PC-9 (cell line): ENCODE measurements at regions not wholly inside any gene's neighbourhood (a gene's known extent, or its start where the extent isn't known, plus 50 kb on each side); places are given as distances from the start of the nearest gene placed in this dataset.
A peak's percentile ranks its signal among the peaks of the same experiment; 100 is the strongest.

Experiments used
- BruUV-seq: library from RNA; stranded (reverse); fragments of 400-500 nt; replicated peaks from 2 replicates; lab custom pipeline; 2021; lab: Mats Ljungman, UMichigan
- CTCF ChIA-PET: fragments of 300-600 bp; sonication (Branson Sonifier 250); formaldehyde crosslinking; loops from one replicate; lab custom pipeline; 2022; ENCODE audit warnings: antibody characterized with exemption; lab: Charles Lee
- POLR2A ChIA-PET: fragments of 300-600 bp; sonication (Branson Sonifier 250); formaldehyde crosslinking; loops from one replicate; lab custom pipeline; 2022; ENCODE audit warnings: antibody characterized with exemption; ENCODE audit not compliant: unreplicated experiment; lab: Charles Lee
- DNase-seq, 2 experiments: peaks; one replicate each; pipeline versions ENCODE4 v3.0.0 to v3.0.0-alpha.2; 2015 to 2022; ENCODE audit warnings: mixed read lengths in 1 of 2
- H2AFZ ChIP-seq: fragments of 200-600 bp; sonication (generic); 2 replicates; pipeline ENCODE4 v1.8.1; 2017; ENCODE audit warnings: antibody characterized with exemption
- H3F3A ChIP-seq: fragments of 200-600 bp; sonication (generic); 2 replicates; pipeline ENCODE4 v1.8.1; 2017; ENCODE audit warnings: antibody characterized with exemption, mild to moderate bottlenecking, low read depth; ENCODE audit not compliant: insufficient read depth
- H3K27ac ChIP-seq: fragments of 200-600 bp; sonication (generic); 2 replicates; pipeline ENCODE4 v1.6.1; 2016; ENCODE audit warnings: mixed run types
- H3K27me3 ChIP-seq: fragments of 200-600 bp; sonication (generic); 2 replicates; pipeline ENCODE4 v1.6.1; 2016; ENCODE audit warnings: low read depth, mixed run types; ENCODE audit not compliant: insufficient read depth
- H3K36me3 ChIP-seq: fragments of 200-600 bp; sonication (generic); 2 replicates; pipeline ENCODE4 v1.6.1; 2016; ENCODE audit warnings: low read depth, mixed run types
- H3K4me1 ChIP-seq: fragments of 200-600 bp; sonication (generic); replicated peaks from 2 replicates; pipeline ENCODE4 v1.6.1; 2016; ENCODE audit warnings: mixed run types; ENCODE audit not compliant: insufficient read depth
- H3K4me2 ChIP-seq: fragments of 200-600 bp; sonication (generic); 2 replicates; pipeline ENCODE4 v1.6.1; 2017; ENCODE audit warnings: mixed run types
- H3K4me3 ChIP-seq: fragments of 200-600 bp; sonication (generic); 2 replicates; pipeline ENCODE4 v1.6.1; 2016; ENCODE audit warnings: mixed run types
- H3K79me2 ChIP-seq: fragments of 200-600 bp; sonication (generic); 2 replicates; pipeline ENCODE4 v1.6.1; 2017; ENCODE audit warnings: low read depth, mixed run types
- H3K9me2 ChIP-seq: fragments of 200-600 bp; sonication (generic); 2 replicates; pipeline ENCODE4 v1.8.1; 2017; ENCODE audit warnings: mild to moderate bottlenecking; ENCODE audit not compliant: insufficient read depth
- H3K9me3 ChIP-seq: fragments of 200-600 bp; sonication (generic); 2 replicates; pipeline ENCODE4 v1.8.1; 2016; ENCODE audit warnings: low read depth; ENCODE audit not compliant: insufficient read depth
- H4K20me1 ChIP-seq: fragments of 200-600 bp; sonication (generic); 2 replicates; pipeline ENCODE4 v1.8.1; 2017; ENCODE audit not compliant: insufficient read depth
- CTCF ChIP-seq: fragments of 200-600 bp; sonication (generic); conservative IDR thresholded peaks from 2 replicates; pipeline ENCODE4 v1.6.1; 2017; ENCODE audit warnings: mixed run types, antibody characterized with exemption, mild to moderate bottlenecking, moderate library complexity
- EZH2 ChIP-seq: fragments of 200-600 bp; sonication (generic); IDR thresholded peaks from 2 replicates; pipeline ENCODE4 v1.8.0; 2017; ENCODE audit warnings: antibody characterized with exemption, low read depth
- intact Hi-C: fragments of 100-400 bp; cut with micrococcal nuclease; formaldehyde crosslinking; loops from one replicate; pipeline ENCODE4 v1.10.0; 2022; ENCODE audit not compliant: unreplicated experiment

DNA sequence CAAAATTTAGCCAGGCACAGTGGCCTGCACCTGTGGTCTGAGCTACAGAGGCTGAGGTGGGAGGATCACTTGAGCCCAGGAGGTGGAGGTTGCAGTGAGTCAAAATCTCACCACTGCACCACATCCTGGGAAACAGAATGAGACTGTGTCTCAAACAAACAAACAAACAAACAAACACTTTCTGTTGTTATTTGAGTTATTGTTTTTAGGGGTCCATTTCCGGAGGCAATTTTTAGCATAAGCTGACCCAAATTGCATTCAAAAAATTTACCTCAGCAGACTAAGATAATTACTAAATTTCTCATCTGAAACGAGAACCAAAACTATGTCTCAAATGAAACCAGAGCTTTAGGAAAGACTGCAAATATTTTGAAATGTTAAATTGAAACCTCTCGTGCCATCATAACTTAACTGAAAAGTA, 1485.1 kb downstream of the EFNA5 start:
- Histone ChIP-seq H3K4me2 (no peak overlapping the region), H3K4me1 (no peaks in the 10 kb centered on the region), H4K20me1 (no peaks in the 10 kb centered on the region), H3K27me3 (no peaks in the 10 kb centered on the region), H3K36me3 (no peaks in the 10 kb centered on the region), H3K9me3 (no peaks in the 10 kb centered on the region), H3F3A (no peaks in the 10 kb centered on the region), H3K9me2 (no peaks in the 10 kb centered on the region; the same call in 1 of the 2 replicates), H3K4me3 (no peak overlapping the region), H2AFZ (no peak overlapping the region), H3K27ac (no peak overlapping the region), H3K79me2 (no peaks in the 10 kb centered on the region)
- BruUV-seq = no TSS peak
- POLR2A ChIA-PET = no interaction called here
- CTCF ChIA-PET = no interaction called here
- no peak for DNase-seq
- TF ChIP-seq EZH2 = no peak
- no peak for TF ChIP-seq CTCF
- intact Hi-C loops = no loop called here

- Histone ChIP-seq H3K36me3 (no peaks in the 10 kb centered on the region), H3K9me2 (no peaks in the 10 kb centered on the region), H3K4me3 (no peak overlapping the region), H3K4me1 (no peaks in the 10 kb centered on the region), H4K20me1 (no peaks in the 10 kb centered on the region), H3K27me3 (no peaks in the 10 kb centered on the region), H3K27ac (no peak overlapping the region), H3K4me2 (no peak overlapping the region), H3K9me3 (peaks cover 20% of the 10 kb centered on the region), H2AFZ (no peak overlapping the region), H3K79me2 (no peaks in the 10 kb centered on the region), H3F3A (no peaks in the 10 kb centered on the region)
- intact Hi-C loops = no loop called here
- BruUV-seq = no TSS peak
- CTCF ChIA-PET = no interaction called here
- POLR2A ChIA-PET = no interaction called here
- no peak for DNase-seq
- no peak for TF ChIP-seq EZH2
- no peak for TF ChIP-seq CTCF
Observed at GRCh38 chr5:106174903-106175302, 1495.8 kb downstream of the EFNA5 start.

- Histone ChIP-seq H3K36me3 (no peaks in the 10 kb centered on the region), H3K4me1 (no peaks in the 10 kb centered on the region), H2AFZ (peak overlapping the region; percentile 3; the same call in 1 of the 2 replicates), H3K79me2 (no peaks in the 10 kb centered on the region), H3K27me3 (no peaks in the 10 kb centered on the region), H3K4me3 (no peak overlapping the region), H3K9me3 (peaks cover 20% of the 10 kb centered on the region), H3K27ac (no peak overlapping the region), H4K20me1 (no peaks in the 10 kb centered on the region), H3K4me2 (no peak overlapping the region), H3F3A (no peaks in the 10 kb centered on the region), H3K9me2 (no peaks in the 10 kb centered on the region)
- ChIA-PET POLR2A (no interaction called here), CTCF (no interaction called here)
- TF ChIP-seq EZH2 (no peak), CTCF (no peak)
- intact Hi-C loops = no loop called here
- no TSS peak for BruUV-seq
- no peak for DNase-seq
Observed at GRCh38 chr5:106172681-106173532, 1497.8 kb downstream of the EFNA5 start.
